Skeletal muscle cell (primary cell): ENCODE measurements at regions not wholly inside any gene's neighbourhood (a gene's known extent, or its start where the extent isn't known, plus 50 kb on each side); places are given as distances from the start of the nearest gene placed in this dataset.

Experiments
- DNase-seq: peaks from one replicate; pipeline ENCODE4 v3.0.0-alpha.2; 2010; ENCODE audit warnings: low read depth
- H3K4me3 ChIP-seq: 2 replicates; pipeline ENCODE4 v1.5.1; 2011; ENCODE audit warnings: low read depth, mild to moderate bottlenecking, control low read depth, low read length, moderate library complexity

DNA sequence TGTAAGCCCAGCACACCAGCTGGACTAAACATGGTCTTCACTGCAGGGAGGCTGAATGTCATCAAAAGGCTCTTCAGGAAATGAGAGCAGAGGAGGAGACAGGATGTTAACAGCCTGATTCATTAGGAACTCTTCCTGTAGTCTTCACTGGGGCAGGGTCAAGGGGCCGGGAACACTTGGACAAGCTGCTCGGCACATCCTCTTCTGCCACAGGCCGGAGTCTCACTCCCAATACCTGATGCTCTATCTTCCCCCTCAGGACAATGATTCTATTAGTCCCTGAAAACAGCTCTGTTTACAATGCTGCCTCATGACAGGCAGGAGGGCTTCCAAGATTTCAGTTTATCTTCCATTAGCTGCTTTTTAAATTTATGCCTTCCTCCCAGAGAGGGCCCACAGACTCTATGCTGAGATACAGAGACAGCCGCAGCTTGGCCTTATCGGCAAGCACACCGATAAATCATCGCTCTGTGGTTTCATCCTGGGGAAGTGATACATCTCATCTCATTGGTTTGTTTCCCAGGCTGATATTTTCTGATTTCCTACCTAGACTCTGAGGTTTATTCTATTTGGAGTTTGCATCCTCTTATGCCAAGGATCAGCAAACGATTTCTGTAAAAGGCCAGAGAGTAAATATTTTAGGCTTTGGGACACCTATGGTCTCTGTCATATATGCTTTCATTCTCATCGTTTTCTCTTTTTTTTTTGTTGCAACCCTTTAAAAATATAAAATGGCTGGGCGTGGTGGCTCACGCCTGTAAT lies 214.0 kb upstream of the ASIC2 start:
- DNase-seq = no peak
- H3K4me3 ChIP-seq = no peak overlapping the region

DNA sequence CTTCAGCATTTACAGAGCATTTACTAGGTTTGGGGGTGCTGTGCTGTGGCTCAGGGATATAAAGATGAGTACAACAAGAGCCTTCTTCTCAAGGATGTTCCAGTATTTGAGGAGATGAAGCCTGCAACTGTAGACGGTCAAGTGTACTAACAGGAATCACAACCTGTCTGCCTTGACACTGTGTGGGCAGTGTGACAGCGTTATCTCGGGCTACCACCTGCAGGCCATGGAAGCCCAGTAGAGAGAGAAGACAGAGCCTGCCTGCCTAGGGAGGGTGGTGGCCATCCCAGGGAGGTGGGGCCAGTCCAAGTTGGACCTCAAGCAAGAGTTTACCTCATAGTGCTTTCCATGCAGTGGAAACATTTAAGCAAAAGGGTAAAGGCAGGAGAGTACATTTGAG lies 215.1 kb upstream of the ASIC2 start:
- no peak for DNase-seq

GRCh38 chr17:33509331-33509730 lies 216.2 kb upstream of the ASIC2 start:
- no peak overlapping the region for H3K4me3 ChIP-seq
- DNase-seq = no peak

More for the DNA sequence above, 215.1 kb upstream of the ASIC2 start:
- no peak overlapping the region for H3K4me3 ChIP-seq

DNA sequence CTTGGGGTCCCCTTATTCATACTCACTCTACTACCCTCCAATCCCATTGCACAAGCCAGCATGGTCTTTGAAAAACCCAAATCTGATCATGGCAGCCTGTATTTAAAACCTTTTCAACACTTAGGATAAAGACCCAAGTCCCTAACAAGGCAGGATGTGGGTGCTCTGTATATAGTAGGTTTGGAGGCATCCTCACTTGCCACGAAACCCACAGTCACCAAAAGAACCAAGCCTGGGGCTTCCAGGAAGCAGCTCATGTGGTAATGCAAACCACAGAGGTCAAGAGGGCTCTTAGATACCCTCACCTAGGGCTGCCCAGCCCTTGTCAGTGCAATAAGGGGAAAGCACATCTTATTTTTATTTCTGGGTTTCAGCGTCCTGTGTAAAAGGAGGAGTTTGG lies 218.6 kb upstream of the ASIC2 start:
- DNase-seq = no peak
- no peak overlapping the region for H3K4me3 ChIP-seq

DNA sequence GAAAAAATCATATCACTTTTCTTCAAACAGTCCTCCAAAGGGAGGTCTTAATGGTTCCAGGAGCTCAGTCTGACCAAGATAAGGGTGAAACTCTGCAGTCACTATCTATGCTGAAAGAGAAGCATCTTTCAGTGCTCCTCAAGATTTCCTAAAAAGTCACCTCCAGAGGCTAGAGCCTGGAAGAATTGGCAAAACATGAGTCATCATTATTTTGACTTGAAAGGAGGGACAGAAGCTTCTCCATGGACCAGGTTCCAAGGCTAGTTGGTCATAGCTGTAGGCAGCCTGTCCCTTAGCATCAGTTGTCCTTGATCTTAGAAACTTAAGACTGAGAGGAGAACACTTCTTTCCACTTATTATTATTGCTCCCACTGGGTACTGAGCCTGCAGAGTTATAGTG lies 219.0 kb upstream of the ASIC2 start:
- no peak overlapping the region for H3K4me3 ChIP-seq
- DNase-seq = no peak

GRCh38 chr17:33513769-33514168 lies 220.7 kb upstream of the ASIC2 start:
- no peak for DNase-seq

GRCh38 chr17:33514369-33514768 lies 221.3 kb upstream of the ASIC2 start:
- H3K4me3 ChIP-seq = no peak overlapping the region
- no peak for DNase-seq

More at GRCh38 chr17:33513769-33514168, 220.7 kb upstream of the ASIC2 start:
- H3K4me3 ChIP-seq = no peak overlapping the region

GRCh38 chr17:33515974-33516373 lies 222.9 kb upstream of the ASIC2 start:
- no peak overlapping the region for H3K4me3 ChIP-seq
- DNase-seq = no peak

DNA sequence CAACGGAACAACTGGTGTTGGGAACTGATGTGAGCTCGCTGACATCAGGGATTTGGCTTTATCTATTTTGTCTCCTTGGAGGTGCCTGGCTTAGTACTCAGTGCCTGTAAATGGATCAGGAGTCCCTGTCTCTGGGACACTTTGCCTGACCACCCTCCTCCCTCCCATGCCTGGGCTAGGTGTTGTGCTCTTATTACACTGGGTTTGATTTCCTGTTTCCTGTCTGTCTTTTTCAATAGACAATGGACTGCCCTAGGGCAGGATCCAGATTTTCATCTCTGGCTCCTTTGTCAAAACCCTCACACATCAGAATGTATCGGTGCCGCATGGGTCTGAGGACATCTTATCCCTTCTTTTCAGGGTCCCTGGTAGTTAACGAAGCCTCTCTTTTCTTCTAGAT lies 223.6 kb upstream of the ASIC2 start:
- H3K4me3 ChIP-seq = no peak overlapping the region

GRCh38 chr17:33517746-33518145 lies 224.7 kb upstream of the ASIC2 start:
- no peak overlapping the region for H3K4me3 ChIP-seq
- no peak for DNase-seq

More for the DNA sequence above, 223.6 kb upstream of the ASIC2 start:
- no peak for DNase-seq

GRCh38 chr17:33519692-33520091 lies 226.6 kb upstream of the ASIC2 start:
- DNase-seq = no peak

DNA sequence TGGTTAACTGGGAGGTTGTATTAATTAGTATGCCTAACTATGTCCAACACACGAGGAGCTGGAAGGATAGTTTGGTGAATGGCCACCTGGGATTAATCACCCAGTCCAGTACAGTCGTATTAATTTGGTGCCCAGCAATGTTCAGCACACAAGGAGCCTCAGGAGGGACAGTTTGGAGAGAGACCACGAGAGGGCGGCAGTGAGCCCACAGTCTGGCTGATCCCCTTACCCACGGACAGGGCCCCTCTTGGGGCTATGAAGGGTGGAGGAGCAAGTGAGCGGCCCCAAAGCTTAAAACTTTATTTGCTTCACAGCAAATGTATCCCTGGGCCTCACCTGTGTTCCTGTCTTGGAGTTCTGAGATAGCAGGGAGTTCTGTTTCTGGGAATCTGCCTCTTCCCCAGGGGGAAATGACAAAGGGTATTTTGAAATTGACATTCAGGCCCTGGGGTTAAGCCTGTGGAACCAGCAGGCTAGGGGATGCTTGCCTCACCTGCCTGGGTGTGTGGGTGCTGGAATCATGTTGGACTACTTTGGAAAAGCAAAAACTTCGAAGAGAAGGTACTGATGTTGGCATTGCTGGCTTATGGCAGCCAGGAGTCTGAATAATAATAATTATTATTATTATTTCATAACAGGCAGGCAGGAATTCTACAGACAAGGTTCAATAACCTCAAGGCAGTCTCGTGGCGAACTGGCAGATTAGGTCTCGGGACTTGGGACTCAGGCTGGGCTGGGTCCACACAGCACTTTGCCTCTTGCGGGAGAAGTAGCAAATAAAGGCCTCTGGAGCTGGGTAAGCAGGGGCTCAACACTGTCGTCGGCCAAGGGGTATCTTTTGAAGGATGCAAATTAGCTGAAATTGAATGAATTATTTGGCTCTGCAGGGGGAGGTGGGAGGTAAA lies 227.6 kb upstream of the ASIC2 start:
- H3K4me3 ChIP-seq = no peak overlapping the region
- no peak for DNase-seq

More at GRCh38 chr17:33519692-33520091, 226.6 kb upstream of the ASIC2 start:
- no peak overlapping the region for H3K4me3 ChIP-seq

- DNase-seq = no peak
- H3K4me3 ChIP-seq = no peak overlapping the region
Observed at GRCh38 chr17:33521784-33522183, 228.7 kb upstream of the ASIC2 start.

- no peak overlapping the region for H3K4me3 ChIP-seq
- DNase-seq = no peak
Observed at GRCh38 chr17:33522623-33523022, 229.5 kb upstream of the ASIC2 start.

GRCh38 chr17:33523577-33523981 lies 230.5 kb upstream of the ASIC2 start:
- no peak overlapping the region for H3K4me3 ChIP-seq
- DNase-seq = no peak

GRCh38 chr17:33525186-33525585 lies 232.1 kb upstream of the ASIC2 start:
- no peak overlapping the region for H3K4me3 ChIP-seq
- no peak for DNase-seq

DNA sequence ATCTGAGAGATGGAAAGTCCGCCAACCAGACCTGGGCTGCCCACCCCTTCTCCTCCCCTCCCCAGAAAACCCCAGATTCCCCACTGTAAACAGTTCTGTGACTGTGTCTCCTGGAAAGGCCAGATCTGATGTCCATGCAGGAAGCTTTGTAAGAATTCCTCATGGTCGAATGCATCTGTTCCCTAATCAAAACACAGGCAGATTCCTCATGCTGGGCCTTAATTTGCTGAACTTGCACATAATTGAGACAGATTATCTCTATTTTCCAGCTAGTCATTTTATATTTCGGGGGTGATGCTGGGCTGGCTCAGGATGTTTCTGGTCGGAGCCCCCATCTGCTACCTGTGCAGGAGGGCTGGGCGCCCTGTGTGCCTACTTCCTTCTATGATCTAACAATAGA lies 233.6 kb upstream of the ASIC2 start:
- DNase-seq = no peak
- no peak overlapping the region for H3K4me3 ChIP-seq

- no peak for DNase-seq
- no peak overlapping the region for H3K4me3 ChIP-seq
Observed at GRCh38 chr17:33527290-33527689, 234.2 kb upstream of the ASIC2 start.

DNA sequence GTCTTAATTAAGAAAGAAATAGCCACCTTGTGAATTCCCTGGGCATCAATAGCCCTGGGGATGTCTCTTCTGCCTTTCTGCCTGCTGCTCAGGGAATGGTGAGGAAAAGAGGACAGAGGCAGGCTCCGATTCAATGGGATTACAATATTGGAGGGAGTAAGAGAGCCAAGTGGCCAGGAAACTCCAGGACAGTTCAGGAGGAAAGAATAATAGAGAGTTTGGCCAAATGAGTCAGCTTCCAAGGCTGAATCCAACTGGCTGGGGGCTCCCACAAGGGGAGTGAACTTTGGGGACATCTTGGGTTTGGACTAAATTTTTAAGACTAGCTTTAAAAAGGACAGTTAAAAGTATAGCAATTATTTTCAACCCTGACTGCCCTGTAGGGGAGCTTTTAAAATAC lies 235.8 kb upstream of the ASIC2 start:
- H3K4me3 ChIP-seq = no peak overlapping the region
- DNase-seq = no peak

DNA sequence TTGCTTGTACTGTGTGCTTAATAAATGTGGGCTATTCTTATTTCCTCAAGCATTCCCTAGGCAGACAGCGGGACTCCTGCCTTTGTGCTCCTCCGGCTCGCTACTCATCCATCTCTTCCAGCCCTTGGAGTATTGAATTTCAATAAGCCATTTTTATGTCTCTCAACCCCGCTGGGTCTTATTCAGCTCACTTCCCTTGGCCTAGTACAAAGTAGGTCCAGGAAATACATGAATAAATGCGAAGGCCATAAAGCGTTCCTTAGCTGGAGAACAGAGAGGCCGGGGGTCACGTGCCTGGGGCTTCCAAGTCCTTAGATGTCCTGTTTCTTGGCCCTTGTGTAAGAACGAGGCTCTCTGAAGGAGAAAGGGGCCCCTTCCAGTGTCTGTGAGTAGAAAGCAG lies 236.7 kb upstream of the ASIC2 start:
- no peak for DNase-seq
- no peak overlapping the region for H3K4me3 ChIP-seq

DNA sequence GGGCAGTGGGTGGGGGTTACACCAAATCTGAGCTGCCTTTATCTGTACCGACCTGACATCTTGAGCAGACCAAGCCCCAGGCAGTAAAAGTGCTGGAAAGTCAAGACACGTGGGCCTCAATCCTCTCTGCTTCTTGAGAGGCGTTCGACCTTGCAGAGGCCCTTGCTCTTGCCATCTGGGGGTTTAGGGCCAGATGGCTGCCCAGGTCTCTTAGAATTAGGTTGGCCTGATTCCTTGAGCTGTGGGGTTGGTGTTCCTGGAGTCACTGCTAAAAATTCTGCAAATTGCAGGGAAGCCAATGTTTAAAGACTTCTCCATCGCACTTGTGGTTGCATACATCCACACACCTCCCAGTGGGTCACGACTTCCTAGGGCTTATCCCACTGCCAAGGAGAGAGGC lies 238.2 kb upstream of the ASIC2 start:
- DNase-seq = no peak

More for the DNA sequence above, 238.2 kb upstream of the ASIC2 start:
- no peak overlapping the region for H3K4me3 ChIP-seq
